Endothelial cell (in vitro differentiated cells): ENCODE measurements at regions not wholly inside any gene's neighbourhood (a gene's known extent, or its start where the extent isn't known, plus 50 kb on each side); places are given as distances from the start of the nearest gene placed in this dataset.

Source experiments
- DNase-seq: peaks from one replicate; pipeline ENCODE4 v3.0.0; 2021; ENCODE audit warnings: low spot score
- H3K27ac Mint-ChIP-seq: one replicate; pipeline ENCODE4 v1.8.0; 2021; ENCODE audit warnings: mixed read lengths, inconsistent platforms; ENCODE audit not compliant: unreplicated experiment
- H3K27me3 Mint-ChIP-seq: one replicate; pipeline ENCODE4 v1.8.0; 2021; ENCODE audit warnings: mild to moderate bottlenecking, moderate library complexity, mixed read lengths, inconsistent platforms; ENCODE audit not compliant: unreplicated experiment
- H3K36me3 Mint-ChIP-seq: one replicate; pipeline ENCODE4 v1.8.0; 2021; ENCODE audit warnings: mild to moderate bottlenecking, low read depth, mixed read lengths, inconsistent platforms; ENCODE audit not compliant: unreplicated experiment
- H3K4me1 Mint-ChIP-seq: one replicate; pipeline ENCODE4 v1.8.0; 2021; ENCODE audit warnings: mild to moderate bottlenecking, mixed read lengths, inconsistent platforms; ENCODE audit not compliant: unreplicated experiment
- H3K4me3 Mint-ChIP-seq: one replicate; pipeline ENCODE4 v1.8.0; 2021; ENCODE audit warnings: mild to moderate bottlenecking, mixed read lengths, inconsistent platforms; ENCODE audit not compliant: unreplicated experiment
- H3K9me3 Mint-ChIP-seq: one replicate; pipeline ENCODE4 v1.8.0; 2021; ENCODE audit warnings: mixed read lengths, inconsistent platforms; ENCODE audit not compliant: unreplicated experiment
- TF ChIP-seq, protein P1 (sequence below): fragments of 200-600 bp; sonication (generic); IDR thresholded peaks from one replicate; pipeline ENCODE4 v1.5.0; 2021; ENCODE audit warnings: antibody characterized with exemption; ENCODE audit not compliant: unreplicated experiment

- no peaks in the 10 kb centered on the region for H3K4me1 Mint-ChIP-seq
- H3K36me3 Mint-ChIP-seq = no peaks in the 10 kb centered on the region
- no peak overlapping the region for H3K27ac Mint-ChIP-seq
- H3K9me3 Mint-ChIP-seq = no peaks in the 10 kb centered on the region
- no peaks in the 10 kb centered on the region for H3K27me3 Mint-ChIP-seq
- TF ChIP-seq, protein P1, sequence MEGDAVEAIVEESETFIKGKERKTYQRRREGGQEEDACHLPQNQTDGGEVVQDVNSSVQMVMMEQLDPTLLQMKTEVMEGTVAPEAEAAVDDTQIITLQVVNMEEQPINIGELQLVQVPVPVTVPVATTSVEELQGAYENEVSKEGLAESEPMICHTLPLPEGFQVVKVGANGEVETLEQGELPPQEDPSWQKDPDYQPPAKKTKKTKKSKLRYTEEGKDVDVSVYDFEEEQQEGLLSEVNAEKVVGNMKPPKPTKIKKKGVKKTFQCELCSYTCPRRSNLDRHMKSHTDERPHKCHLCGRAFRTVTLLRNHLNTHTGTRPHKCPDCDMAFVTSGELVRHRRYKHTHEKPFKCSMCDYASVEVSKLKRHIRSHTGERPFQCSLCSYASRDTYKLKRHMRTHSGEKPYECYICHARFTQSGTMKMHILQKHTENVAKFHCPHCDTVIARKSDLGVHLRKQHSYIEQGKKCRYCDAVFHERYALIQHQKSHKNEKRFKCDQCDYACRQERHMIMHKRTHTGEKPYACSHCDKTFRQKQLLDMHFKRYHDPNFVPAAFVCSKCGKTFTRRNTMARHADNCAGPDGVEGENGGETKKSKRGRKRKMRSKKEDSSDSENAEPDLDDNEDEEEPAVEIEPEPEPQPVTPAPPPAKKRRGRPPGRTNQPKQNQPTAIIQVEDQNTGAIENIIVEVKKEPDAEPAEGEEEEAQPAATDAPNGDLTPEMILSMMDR = no peak
- DNase-seq = no peak
- H3K4me3 Mint-ChIP-seq = no peak overlapping the region
Observed at GRCh38 chr5:14976486-14976885, 104.9 kb upstream of the ANKH start.

- DNase-seq = no peak
- TF ChIP-seq, protein P1 = no peak
- Mint-ChIP-seq H3K4me3 (no peak overlapping the region), H3K4me1 (no peaks in the 10 kb centered on the region), H3K27me3 (no peaks in the 10 kb centered on the region), H3K27ac (no peak overlapping the region), H3K36me3 (no peaks in the 10 kb centered on the region), H3K9me3 (no peaks in the 10 kb centered on the region)
Observed at GRCh38 chr5:14971873-14972272, 100.3 kb upstream of the ANKH start.

DNA sequence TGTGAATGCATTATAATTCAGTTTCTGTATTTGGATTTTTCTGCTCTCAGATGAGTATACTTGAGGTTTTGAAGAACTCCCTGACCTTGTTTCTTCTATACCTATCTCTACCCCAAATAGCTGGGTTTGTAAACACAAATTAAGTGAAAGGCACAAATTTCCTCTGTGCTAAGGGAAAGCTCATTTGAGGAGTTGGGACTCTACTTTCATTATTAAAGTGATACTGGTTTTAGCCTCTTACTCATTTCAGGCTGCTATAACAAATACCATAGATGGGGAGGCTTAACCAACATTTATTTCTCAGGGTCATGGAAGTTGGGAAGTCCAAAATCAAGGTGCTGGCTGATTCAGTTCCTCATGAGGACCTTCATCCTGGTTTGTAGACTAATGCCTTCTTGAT lies 97.2 kb upstream of the ANKH start:
- Mint-ChIP-seq H3K9me3 (no peaks in the 10 kb centered on the region), H3K27ac (no peak overlapping the region)

DNA sequence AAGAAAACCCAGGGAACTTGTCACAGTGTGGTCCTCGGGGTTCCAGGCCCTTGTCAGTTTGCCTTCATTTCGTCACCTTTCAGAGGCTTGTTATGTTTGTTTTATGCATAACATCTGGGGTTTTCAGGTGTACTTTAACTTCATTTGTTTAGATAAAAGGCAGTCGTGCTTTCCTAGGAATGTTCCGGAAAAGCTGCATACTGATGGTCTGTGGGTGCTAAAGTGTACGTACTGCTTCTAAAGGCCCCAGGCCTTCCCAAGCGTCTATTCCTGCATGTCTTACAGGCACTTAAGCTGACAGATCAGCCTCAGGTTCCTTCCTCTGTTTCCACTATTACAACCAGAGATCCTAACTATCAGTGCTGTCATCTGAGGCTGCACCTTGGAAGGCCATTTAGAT lies 95.6 kb upstream of the ANKH start:
- H3K27ac Mint-ChIP-seq = no peak overlapping the region
- DNase-seq = no peak
- no peak overlapping the region for H3K4me3 Mint-ChIP-seq
- no peaks in the 10 kb centered on the region for H3K36me3 Mint-ChIP-seq
- peaks cover 1% of the 10 kb centered on the region for H3K27me3 Mint-ChIP-seq
- TF ChIP-seq, protein P1 = no peak
- H3K9me3 Mint-ChIP-seq = no peaks in the 10 kb centered on the region
- peaks cover 5% of the 10 kb centered on the region for H3K4me1 Mint-ChIP-seq

More for the DNA sequence above, 97.2 kb upstream of the ANKH start:
- Mint-ChIP-seq H3K36me3 (no peaks in the 10 kb centered on the region), H3K4me1 (no peaks in the 10 kb centered on the region), H3K27me3 (peaks cover 1% of the 10 kb centered on the region), H3K4me3 (no peak overlapping the region)
- TF ChIP-seq, protein P1 = no peak
- no peak for DNase-seq

DNA sequence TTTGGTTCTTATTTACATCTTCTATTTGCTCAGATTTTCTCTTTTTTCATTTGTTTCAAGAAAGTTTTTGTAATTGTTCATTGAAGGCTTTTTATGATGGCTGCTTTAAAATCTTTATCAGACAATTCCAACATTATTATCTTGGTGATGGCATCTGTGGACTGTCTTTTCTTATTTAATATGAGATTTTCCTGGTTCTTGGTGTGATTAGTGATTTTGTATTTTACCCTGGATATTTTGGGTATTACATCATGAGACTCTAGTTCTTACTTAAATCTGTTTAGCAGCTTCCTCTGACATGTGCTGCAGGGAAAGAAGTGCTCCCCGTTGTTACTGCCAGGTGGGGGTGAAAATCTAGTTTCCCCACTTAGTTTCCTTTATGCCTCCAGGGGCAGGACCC lies 94.2 kb upstream of the ANKH start:
- no peaks in the 10 kb centered on the region for H3K9me3 Mint-ChIP-seq
- peaks cover 1% of the 10 kb centered on the region for H3K27me3 Mint-ChIP-seq
- no peaks in the 10 kb centered on the region for H3K36me3 Mint-ChIP-seq
- DNase-seq = no peak
- TF ChIP-seq, protein P1 = no peak
- H3K4me3 Mint-ChIP-seq = no peak overlapping the region
- peaks cover 5% of the 10 kb centered on the region for H3K4me1 Mint-ChIP-seq
- no peak overlapping the region for H3K27ac Mint-ChIP-seq
